ENCODE measurements at regions not wholly inside any gene's neighbourhood (a gene's known extent, or its start where the extent isn't known, plus 50 kb on each side); places are given as distances from the start of the nearest gene placed in this dataset.
A peak's percentile ranks its signal among the peaks of the same experiment; 100 is the strongest.

- DNase-seq (ENCODE audit: low read depth) = no peak
These were observed 444.7 kb downstream of the FLRT2 start for GRCh38 chr14:85974602-85975001.

GRCh38 chr14:85963486-85963885 is 433.5 kb downstream of the FLRT2 start:
- no peak for DNase-seq (ENCODE audit: low read depth)

GRCh38 chr14:85960756-85961155 is 430.8 kb downstream of the FLRT2 start:
- DNase-seq (ENCODE audit: low read depth) = no peak

GRCh38 chr14:85959063-85959462 is 429.1 kb downstream of the FLRT2 start:
- no peak for DNase-seq (ENCODE audit: low read depth)

GRCh38 chr14:85958069-85958468 is 428.1 kb downstream of the FLRT2 start:
- DNase-seq (ENCODE audit: low read depth) = no peak

- no peak for DNase-seq (ENCODE audit: low read depth)
These were observed 423.3 kb downstream of the FLRT2 start for GRCh38 chr14:85953265-85953664.

GRCh38 chr14:85948153-85948552 is 418.2 kb downstream of the FLRT2 start:
- no peak for DNase-seq (ENCODE audit: low read depth)

GRCh38 chr14:85947461-85948139 is 417.7 kb downstream of the FLRT2 start:
- DNase-seq (ENCODE audit: low read depth) = no peak

GRCh38 chr14:85943192-85943591 is 413.2 kb downstream of the FLRT2 start:
- DNase-seq (ENCODE audit: low read depth) = no peak

GRCh38 chr14:85934886-85935254 is 404.9 kb downstream of the FLRT2 start:
- DNase-seq (ENCODE audit: low read depth) = peak; percentile 4

GRCh38 chr14:85934123-85934885 is 404.4 kb downstream of the FLRT2 start:
- DNase-seq (ENCODE audit: low read depth) = peak; percentile 61

GRCh38 chr14:85921241-85921640 is 391.3 kb downstream of the FLRT2 start:
- DNase-seq (ENCODE audit: low read depth) = no peak

- DNase-seq (ENCODE audit: low read depth) = no peak
These were observed 387.8 kb downstream of the FLRT2 start for GRCh38 chr14:85917716-85918115.

- no peak for DNase-seq (ENCODE audit: low read depth)
These were observed 385.8 kb downstream of the FLRT2 start for GRCh38 chr14:85915711-85916110.

GRCh38 chr14:85912141-85912540 is 382.2 kb downstream of the FLRT2 start:
- DNase-seq (ENCODE audit: low read depth) = no peak

GRCh38 chr14:85911044-85911443 is 381.1 kb downstream of the FLRT2 start:
- DNase-seq (ENCODE audit: low read depth) = no peak

GRCh38 chr14:85909581-85909980 is 379.6 kb downstream of the FLRT2 start:
- DNase-seq (ENCODE audit: low read depth) = no peak

GRCh38 chr14:85907536-85907935 is 377.6 kb downstream of the FLRT2 start:
- DNase-seq (ENCODE audit: low read depth) = no peak

GRCh38 chr14:85897808-85898207 is 367.9 kb downstream of the FLRT2 start:
- DNase-seq (ENCODE audit: low read depth) = no peak

GRCh38 chr14:85895603-85896002 is 365.7 kb downstream of the FLRT2 start:
- DNase-seq (ENCODE audit: low read depth) = no peak

GRCh38 chr14:85892251-85892650 is 362.3 kb downstream of the FLRT2 start:
- no peak for DNase-seq (ENCODE audit: low read depth)

- no peak for DNase-seq (ENCODE audit: low read depth)
These were observed 354.0 kb downstream of the FLRT2 start for GRCh38 chr14:85883966-85884365.

GRCh38 chr14:85883101-85883500 is 353.2 kb downstream of the FLRT2 start:
- no peak for DNase-seq (ENCODE audit: low read depth)

- no peak for DNase-seq (ENCODE audit: low read depth)
These were observed 352.0 kb downstream of the FLRT2 start for GRCh38 chr14:85881935-85882334.
